Fibroblast of skin of left quadriceps (primary cell): ENCODE measurements at regions not wholly inside any gene's neighbourhood (a gene's known extent, or its start where the extent isn't known, plus 50 kb on each side); places are given as distances from the start of the nearest gene placed in this dataset.

Source experiments
- DNase-seq, 2 experiments: peaks; one replicate each; pipeline ENCODE4 v3.0.0-alpha.2; 2013; ENCODE audit warnings: low read depth in 2 of 2

DNA sequence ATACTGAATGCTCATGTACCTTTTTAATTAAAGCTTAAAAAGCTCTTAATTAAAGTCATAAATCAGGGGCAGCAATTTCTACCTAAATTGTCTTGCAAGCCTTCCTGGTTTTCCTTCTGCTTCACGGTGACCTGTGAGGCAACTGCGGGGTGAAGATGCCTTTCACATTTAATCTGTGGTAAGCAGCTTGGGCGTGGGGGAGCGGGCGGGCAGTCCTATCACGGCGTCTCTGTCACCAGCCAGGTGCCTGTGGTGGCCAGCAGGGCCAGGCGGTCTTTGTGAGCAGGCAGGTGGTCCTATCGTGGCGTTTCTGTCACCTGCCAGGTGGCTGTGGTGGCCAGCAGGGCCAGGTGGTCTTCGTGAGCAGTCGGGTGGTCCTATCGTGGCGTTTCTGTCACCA, 269.2 kb upstream of the PPP2R2D start:
- no peak for DNase-seq

DNA sequence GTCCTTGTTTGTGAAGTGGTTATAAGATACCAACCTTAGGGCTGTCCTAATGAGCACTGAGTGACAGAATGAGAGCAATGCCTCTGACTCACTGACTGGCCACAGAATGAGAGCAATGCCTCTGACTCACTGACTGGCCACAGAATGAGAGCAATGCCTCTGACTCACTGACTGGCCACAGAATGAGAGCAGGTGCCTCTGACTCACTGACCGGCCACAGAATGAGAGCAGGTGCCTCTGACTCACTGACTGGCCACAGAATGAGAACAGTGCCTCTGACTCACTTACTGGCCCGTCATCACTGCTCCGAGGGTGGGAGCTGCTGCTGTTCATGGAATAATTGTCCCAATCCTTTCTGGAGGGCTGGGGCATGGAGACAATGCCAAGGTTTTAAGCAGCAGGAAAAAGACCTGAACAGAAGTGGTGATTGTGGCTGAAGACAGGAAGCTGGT, 265.2 kb upstream of the PPP2R2D start:
- DNase-seq: no peak

DNA sequence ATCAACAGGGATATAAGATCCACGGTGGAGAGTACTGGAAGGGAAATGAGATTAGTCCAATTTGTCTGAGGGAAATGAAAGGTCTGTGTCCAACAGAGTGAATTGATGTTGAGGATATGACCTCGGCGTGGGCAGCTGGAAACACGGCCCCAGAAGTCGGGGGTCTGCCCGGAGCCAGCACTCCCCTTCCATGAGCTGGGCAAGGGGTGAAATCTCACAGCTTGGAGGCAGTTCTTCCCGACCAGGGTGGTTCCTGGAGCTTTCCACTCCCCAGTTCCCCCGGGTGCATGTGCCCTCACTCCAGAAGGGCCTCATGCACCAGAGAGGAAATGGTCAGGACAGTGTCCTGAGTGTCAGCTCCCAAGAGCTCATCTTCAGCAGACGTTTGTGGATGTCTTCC, 264.7 kb upstream of the PPP2R2D start:
- no peak for DNase-seq

DNA sequence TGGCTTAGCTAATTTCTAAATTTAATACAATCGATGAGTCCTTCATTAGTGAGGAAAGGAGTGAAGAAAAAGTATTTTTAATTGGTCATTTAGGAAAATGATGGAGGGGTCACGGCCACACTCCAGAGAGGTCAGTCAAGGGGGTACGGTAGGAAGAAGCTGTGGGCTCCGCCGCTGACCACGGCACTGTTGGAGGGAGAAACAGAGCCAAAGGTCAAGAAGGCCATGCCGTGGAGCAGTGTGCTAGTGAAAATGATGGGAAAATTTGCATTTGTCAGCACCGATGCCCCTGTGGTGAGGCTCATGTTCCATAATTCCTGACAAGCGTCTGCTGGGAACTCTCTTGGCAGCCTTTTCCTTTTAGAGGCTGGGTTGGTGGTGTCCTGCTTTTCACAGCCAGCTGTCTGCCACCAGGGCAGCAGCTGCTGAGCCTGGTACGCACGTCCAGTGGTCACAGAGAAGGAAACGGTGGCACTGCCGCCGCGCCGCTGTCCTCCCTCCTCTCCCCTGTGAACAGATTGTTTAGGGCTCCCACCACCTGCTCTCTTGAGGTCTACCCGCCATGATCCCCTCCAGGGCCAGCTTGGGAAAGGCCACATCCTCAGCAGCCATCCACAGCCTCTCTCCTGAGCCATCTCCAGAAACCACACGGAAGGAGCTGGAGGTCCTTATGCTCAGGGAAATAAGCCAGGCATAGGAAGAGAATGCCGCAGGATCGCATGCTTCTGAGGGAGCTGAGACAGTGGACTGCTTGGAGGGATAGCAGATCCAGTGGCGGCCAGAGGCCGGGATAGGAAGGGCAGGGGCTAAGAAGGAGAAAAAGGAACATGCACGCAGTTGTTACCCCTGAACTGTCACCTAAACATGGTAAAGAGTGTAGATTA, 263.7 kb upstream of the PPP2R2D start:
- no peak for DNase-seq

DNA sequence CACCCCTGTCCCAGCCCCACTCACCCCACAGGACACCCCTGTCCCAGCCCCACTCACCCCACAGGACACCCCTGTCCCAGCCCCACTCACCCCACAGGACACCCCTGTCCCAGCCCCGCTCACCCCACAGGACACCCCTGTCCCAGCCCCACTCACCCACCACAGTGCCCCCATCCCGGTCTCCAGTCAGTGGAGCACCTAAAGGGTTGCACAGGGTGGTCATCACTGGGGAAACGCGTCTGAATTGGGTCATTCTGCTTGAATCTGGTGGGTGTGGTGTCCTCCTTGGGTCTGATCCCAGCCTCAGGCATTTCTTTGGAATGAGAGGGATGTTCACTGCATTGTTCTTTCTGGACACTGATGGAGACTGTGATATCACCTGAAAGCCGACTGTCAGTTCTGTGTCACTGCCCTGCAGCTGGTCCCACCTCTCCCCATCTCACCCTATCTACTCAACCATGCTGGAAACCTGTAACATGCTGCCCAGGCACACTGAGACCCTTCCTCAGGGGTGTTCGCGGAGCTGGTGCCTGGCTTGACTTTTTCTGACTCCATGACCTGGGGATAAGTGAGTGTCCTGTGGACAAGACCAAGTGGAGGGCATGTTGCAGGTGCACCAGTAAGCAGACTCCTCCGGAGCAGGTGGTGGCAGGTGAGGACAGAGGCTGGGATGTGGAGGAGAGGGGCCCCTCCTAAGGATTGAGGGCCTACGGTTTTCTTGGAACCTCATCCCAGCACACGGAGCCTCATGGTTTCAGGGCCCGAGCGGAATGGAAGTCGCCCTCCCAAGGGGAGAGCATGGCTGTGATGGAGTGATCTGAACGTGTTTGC, 262.5 kb upstream of the PPP2R2D start:
- DNase-seq: no peak

DNA sequence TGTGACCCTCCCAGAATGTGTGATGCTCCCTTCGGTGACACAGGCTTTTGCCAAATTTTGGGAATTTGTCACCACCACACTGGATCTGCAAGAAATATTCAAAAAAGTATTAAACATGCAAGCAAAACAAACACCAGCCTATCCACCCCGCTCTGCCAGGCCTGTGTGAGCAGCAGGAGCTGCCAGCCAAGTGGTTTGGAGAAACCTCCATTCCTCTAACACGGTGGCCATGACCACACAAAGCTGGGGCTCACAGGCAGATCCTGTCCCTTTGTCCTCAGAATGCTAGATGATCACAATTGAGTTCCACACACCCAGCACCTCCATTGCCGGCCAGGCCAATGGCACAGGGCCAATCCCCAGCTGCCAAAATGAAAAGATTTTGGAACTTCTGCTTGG, 261.9 kb upstream of the PPP2R2D start:
- no peak for DNase-seq

DNA sequence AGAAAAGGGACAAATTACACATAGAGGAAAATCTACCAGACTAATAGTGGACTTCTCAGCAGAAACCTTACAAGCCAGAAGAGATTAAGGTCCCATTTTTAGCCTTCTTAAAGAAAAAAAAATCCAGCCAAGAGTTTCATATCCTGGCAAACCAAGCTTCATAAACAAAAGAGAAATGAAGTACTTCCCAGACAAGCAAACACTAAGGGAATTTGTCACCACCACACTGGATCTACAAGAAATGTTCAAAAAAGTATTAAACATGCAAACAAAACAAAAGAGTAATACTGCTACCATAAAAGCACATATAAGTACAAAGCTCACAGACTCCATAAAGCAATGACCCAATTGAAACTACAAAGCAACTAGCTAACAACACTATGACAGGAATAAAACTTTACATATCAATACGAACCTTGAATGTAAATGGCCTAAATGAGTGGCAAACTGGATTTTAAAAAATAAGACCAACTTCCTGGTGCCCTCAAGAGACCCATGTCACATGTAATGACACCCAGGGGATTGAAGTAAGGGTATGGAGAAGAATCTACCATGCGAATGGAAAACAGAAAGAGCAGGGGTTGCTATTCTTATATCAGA, 260.7 kb upstream of the PPP2R2D start:
- no peak for DNase-seq

DNA sequence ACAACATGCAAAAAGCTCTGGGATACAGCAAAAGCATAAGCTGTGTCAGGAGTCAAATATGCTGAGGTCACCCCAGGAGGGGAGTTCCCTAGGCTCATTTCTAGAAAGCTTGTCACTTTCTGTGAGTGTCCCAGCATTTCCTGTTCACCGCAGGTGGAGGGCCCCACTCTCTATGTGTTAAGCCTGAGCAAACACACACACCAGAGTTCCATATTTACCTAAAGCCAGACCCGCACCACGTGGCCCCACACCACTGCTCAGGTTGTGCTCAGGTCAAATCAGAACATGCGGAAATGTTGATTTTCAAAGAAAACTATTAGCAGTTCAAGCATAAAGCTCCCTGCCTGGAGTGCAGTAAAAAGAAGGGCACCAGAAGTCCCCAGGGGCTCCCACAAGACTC, 259.6 kb upstream of the PPP2R2D start:
- no peak for DNase-seq

DNA sequence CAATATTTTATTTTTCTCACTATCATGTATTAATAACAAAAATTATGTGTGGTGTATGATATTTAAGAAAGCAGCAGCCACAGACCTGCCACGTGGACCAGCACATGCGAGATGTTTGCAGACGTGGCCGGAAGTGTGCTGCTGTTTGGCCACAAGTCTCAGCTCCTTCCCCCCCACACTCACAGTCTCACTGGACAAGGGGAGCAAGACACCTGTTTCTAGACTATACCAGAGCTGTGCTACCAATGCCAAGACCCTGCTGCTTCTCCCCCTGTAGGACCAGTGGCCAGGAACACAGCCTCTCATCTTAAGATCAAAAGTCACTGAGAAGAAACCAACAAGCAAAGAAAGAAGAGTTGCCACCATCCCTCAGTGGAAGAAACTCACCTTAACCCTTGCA, 258.9 kb upstream of the PPP2R2D start:
- no peak for DNase-seq

DNA sequence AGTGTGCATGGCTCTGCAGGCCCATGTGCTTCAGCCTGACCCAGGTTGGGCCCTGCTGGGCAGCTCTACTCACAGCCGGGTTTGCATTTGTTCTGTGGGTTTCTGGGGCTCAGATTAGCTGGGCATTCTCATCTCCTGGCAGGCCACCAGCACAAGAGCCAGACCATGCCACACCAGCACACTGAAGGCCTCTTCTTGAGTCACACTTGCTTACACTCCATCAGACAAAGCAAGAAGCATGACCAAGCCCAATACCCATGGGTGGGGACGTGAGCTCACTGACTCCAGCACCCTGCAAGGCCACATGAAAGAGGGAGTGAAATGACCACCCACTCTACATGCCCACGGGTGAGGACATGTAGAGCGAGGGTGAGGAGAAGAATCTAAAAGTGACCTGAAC, 257.8 kb upstream of the PPP2R2D start:
- DNase-seq: no peak

DNA sequence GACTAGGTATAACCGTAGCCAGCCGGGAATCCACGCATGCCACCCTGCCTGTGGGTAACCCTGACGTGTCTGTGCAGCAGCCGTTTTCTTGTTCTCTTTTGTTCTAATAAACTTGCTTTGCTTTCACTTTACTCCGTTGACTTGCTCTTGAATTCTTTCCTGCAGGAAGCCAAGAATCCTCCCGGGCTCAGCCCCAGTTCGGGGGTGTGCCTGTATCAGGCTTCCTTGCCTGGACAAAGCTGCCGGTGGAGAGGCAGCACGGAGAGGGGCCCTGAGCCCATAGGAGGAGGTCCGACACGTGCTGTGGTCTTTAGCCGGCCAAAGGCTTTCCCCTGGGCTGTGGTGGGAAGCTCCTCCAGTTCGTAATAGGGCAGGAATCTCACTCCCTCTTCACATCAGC, 256.5 kb upstream of the PPP2R2D start:
- DNase-seq: no peak

DNA sequence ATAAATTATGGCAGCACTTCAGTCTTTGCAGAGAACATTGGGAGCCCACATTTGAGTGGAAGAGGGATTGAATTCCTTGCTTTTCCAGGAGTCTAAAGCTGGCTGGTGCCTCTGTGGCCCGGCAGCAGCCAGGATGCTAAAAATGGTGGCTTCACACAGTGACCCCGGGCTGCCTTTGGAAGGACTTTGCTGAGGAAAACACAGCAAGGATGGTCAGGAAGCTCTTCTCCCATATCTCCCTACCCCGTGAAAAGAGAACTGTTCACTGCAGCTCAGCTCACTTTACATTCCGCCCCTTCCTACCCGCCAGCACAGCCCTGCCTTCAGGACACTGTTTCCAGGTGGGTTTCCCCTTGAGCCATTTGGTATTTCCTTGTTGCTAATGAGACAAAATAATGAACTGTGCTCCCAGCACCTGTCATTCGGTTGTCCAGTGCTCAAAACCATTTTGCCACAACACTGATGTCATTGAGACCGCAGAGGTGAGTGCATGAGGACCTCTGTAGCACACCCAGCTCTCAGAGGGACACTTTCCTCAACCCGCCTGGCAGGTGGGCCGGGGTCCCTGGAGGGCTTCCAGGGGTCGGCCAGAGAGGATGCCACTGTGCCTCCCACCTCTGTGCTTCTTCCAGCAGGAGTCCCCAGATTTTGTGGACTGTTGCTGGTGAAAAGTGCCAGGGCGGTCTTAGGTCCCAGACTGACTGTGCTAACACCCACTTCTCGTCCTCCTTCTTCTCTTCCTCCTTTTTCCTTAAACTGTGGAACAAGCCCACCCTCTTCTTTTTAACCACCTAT, 255.7 kb upstream of the PPP2R2D start:
- DNase-seq: no peak

DNA sequence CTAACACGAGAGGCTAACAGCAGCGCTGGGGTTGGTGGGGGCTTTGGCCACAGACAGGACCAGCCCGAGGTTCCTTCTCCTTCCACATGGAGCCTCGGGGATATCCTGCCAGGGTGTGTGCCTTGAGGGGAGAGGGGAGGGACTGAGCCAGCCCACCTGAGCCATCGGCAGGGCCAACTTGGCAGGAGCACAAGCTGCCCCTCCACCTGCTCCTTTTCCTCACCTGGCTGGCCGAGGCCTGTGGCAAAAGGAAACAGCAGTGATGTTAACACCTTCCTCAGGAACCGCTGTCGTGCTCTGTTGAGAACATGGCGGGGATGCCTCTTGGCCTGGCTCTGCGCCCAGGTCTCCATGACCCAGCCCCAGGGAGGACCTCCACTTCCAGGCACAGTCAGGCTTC, 255.1 kb upstream of the PPP2R2D start:
- no peak for DNase-seq

DNA sequence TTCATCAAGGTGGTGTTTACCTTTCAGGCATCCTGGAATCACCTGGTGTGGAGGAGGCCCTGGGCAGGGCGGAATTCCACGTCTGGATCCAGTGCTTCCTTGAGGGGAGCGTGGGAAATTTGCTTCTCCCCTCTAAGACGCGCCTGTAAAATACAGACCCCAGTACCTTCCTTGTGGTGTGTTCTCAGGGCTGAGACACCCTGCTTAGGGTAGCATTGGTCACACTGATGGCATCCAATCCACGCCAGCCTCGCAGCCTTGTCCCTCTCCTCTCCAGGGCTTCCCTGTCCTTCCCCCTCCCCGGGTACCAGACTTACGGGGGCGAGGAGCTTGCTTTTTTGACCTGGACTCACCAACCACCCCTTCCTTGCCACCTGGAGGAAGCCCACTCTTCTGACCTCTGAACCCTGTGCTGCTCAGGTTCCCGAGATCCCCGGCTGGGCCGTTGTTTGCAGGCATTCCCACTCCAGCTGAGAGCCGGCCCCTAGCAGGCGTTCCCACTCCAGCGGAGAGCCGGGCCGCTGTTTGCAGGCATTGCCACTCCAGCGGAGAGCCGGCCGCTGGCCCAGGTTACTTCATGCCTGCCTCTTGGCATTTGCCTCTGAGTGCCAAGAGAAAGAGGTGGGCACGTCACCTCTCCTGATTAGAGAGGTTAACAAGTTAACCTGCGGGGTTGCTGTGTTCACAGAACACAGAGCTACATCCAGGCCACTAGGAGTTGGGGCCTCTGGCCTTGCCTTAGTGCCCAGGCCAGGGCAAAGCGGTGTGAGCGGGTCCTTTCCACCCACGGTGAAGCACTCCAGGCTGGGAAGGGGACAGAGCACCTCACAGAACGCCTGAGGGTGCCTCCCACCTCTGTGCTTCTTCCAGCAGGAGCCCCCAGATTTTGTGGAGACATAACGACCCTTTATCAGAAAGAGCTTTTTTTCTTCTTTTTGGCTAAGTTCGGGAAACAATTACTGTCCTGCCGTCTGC, 254.0 kb upstream of the PPP2R2D start:
- DNase-seq: no peak

DNA sequence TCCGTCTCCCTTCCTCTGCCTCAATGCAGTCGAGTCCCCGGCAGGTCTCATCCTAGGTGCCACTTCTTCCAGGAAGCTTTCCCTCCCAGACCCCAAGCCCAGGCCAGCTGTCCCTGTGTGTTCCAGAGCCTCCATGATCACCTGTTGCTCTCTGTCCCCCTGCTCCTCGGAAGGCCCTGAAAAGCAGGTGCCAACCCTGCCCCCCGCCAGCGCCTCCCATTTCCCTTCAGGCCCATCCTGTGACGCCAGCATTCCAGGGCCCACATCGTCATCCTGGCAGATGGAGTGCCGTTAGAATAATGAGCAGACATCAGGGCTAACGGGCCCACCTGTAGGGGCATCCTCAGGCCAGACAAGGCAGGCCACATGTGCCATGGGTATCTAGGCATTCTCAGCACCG, 253.0 kb upstream of the PPP2R2D start:
- DNase-seq: no peak

DNA sequence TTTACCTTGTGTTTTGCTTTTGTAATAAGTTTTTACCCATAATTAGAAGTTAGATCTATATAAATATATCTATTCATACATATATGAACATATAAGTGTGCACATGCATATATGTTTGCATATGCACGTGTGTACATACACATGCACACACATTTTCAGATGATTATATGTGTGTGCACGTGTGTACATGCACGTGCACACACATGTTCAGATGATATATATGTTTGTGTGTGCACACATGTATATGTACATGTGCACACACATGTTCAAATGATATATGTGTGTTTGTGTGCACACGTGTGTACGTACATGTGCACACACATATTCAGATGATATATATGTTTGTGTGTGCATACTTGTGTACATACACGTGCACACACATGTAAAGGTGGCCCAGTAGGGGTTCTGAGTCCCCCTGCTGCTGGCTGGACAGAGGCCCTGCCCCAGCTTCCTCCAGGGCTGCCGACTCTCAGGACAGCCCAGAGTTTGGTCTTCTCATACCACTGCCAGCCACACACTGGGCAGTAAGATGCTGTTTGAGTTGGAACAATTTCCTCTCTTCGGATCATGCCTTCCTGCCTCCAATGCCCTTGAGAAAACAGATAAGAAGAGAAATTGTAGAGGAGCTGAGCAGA, 252.3 kb upstream of the PPP2R2D start:
- no peak for DNase-seq

DNA sequence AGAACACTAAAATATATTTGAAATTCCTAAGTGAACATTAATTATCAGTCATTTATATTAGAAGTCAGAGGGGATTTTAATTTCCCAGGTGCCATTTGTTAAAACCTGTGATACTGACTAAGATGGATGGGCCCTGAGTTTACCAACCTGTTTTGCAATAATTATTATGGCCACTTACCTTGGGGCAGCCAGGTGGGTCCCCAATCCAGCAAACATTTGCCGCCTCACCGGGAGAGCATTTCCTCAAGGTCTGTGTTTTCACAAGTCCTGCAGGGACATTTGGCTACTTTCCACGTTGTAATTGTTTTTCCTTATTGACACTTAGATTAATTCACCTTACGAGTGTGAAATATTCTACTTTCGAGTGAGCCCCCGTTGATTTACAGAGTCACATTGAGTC, 251.2 kb upstream of the PPP2R2D start:
- no peak for DNase-seq

DNA sequence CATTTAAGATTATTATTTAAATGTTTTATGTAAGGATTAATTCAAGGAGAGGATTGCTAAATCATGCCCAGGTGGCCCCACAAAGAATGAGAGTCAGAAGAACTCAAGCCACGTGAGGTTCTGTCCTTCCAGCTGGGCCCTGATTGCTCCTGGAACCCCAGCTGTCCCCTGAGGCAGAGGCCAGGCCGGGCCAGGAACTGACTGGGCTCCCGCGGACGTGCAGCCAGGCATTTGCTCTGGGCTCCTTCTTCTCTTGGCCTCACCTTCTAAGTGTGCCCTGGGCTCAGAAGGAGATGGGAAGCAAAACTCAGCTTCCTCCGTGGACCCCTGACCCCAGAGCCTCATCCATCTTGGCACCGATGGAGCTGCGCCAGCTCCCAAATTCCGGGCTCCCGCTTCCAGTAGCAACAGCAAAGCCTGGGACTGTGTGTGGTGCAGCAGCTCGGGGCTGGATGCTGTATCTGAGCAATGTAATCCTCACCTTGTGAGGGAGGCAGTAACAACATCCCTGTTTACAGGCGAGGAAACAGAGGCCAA, 250.6 kb upstream of the PPP2R2D start:
- DNase-seq: no peak

DNA sequence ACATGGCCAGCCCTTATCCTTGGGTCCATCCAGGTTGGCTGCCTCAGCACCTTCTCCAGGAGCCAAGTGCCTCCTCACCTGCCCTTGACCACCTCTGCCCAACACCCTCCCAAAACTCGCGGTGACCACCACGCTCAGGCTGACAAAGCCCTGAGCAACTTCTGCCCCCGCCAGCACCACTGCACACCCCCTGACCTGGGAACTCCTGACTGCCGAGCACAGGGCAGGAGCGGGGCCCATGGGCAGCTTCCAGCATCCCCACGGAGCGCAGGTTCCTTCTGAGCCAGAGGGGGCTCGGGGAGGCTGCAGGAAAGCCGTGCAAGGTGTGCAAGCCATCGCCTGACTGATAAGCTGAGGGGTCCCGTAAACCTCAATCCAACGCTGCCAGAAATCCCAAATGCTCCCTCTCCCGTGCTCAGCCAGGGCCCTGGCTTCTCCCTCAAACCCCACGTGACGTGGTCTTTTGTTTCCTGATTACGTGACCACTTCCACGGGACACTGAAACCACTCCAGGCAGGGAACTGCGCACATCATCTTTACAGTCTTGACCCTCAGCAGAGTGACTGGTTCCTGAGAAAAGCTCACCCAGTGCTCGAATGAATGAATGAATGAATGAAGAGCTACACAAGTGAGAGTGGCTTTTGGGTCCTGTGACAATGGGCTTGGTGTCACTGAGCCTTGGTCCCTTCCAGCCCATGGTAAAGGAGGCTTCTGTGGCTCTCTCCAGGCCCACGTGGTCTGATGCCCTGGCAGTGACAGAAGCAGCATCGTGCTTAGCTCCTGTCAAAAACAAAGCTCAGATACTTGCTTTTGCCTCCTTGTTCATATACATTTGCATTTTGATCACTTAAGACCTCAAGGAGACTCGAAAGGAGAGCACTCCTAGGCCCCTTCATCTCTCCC, 249.8 kb upstream of the PPP2R2D start:
- no peak for DNase-seq
